ENCODE measurements at regions not wholly inside any gene's neighbourhood (a gene's known extent, or its start where the extent isn't known, plus 50 kb on each side); places are given as distances from the start of the nearest gene placed in this dataset.
"Not testable (repeated sequence)": the region's sequence is repeated elsewhere in the genome, so short reads cannot be mapped to it uniquely, and the experiment has no call there.

DNA sequence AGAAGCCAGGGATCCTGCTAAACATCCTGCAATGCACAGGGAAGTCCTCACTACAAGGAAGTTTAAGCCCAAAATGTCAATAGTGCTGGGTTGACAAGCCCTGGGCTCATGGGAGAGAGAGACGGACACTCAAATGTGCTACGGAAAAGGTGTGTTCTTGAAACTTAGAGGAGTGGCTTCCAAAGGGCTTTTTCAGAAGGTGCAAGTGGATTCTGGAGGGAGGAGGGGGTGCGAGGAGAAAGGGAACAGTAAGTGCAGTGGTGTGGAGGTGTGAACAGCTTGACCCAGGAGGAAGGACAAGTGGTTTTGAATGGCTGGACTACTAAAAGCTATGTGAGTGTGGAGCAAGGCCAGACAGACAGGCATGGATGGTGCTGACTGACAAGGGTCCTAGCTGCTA is 50.4 kb upstream of the CECR2 start:
- DNase-seq = no peak

DNA sequence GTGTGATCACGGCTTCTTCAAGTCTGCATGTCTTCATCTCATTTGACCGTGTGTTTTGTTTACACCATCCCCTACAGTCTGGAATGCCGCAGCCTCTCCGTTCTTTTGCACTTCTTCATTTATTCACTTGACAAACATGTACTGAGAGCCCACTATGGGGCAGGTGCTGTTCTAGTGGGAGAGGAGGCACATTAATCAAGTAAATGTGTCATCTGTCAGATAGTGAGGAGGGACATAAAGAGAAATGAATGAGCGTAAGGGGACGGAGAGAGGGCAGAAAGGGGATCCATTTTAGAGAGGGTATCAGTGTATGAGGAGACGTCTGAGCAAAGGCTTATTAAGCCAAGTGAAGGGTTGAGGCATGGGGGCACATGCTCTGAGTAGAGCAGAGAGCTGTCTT is 54.0 kb upstream of the CECR2 start:
- no peak for DNase-seq

DNA sequence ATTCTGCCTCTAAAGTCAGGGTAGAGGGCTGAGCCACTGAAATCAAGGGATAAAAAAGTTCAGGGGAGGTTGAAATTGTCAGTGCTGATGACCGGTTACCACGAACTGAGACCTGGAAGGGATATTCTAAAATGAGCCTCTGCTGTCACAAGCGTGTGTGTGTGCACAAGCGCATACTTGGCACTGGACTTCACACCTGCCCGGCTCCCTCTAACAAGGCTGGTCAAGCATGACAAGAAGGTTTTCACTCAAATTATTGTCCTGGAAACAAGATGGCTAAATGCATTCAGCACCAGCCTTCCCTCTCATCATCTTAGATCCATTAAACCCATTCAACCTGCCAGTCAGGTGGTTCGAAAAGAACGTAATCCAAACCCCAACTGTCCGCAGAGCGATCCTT is 54.8 kb upstream of the CECR2 start:
- DNase-seq = no peak

DNA sequence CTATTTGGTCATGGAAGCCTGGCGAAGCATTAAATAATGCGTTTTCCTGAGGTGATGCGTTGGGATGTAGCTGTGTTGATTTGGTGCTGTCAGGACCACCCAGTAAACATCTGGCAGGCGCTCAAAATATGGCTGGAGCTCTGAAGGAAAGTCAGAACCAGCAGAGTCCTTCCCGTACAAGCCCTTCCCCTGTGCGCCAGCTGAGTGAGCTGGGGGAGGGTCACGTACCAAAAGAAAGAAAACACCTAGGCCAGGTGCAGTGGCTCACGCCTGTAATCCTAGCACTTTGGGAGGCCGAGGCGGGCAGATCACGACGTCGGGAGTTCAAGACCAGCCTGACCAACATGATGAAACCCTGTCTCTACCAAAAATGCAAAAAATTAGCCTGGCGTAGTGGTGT is 55.6 kb upstream of the CECR2 start:
- DNase-seq = no peak

DNA sequence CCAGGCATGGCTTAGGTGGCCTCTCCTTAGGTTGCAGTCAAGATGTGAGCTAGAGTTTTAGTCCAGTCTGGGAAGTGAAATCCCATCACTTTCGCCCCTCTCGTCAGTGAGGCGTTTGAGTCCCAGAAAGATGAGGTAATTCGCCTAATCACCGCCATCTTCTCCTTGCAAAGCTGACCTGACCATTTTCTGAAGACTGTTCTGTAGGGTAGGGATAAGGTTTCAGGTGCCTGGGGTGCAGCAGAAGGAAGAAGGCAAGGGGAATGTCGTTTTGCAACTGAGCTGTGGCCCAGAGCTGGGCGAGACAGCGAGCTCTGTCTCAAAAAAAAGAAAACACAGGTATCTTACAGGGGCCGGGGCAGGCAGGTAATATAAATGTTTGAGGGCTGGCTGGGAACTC is 61.7 kb upstream of the CECR2 start:
- no peak for DNase-seq

DNA sequence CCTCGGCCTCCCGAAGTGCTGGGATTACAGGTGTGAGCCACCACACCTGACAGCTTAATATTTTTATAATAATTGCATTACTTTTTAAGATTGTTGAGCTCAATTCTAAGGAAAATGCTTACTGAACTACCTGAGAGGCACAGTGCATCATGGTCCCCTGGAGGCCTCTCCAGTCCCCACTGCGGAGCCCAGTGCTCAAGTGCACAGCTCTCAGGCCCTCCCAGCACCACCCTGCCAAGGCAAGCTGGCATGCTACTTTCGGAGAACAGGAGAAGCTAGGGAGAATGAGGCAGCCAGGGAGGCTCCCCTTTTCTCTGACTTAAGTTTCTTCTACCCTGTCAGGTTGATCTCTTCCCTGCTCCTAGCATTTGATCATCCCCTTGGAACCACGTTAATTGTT is 64.2 kb upstream of the CECR2 start:
- no peak for DNase-seq

DNA sequence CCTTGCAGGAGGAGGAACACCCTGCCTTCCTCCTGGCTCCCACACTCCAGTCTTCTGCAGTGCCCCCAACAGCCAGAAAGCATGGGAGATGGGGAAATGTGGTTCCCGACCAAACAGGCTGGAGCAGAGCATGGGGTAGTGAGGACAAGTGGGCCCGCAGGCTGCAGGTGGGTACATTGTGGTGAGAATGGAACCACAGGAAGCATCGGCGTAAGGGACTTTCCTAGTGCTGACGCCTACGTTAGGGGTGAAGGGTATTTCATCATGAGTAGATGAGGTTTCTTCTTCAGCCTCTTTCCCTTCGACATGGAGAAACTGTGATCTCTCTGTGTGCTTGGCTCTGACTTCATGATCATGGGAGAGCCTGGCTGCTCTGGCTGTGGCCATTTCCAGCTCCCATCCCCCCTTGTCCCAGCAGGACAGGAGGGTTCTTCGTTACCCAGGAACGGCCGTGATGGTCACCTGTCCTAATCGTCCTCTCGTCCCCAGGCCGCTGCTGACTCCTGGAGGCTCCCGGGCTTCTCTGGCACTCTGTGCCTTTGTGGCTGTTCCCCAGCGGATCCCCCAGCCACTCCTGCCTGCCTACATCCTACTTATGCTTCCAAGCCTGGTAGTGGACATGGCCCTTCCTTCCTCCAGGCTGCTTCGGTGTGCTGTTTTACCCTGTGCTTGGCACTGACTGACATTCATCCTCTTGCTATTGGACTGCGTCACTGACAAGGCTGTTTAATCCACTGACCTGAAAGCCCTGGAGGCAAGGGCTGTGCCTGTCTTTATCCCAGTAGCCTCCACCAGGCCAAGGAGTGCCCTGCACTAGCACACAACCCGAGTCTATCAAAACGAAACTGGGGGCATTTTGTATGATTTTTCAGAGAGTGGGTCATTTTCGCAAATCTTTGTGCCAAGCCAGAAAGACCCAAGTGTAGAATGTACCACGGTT is 65.2 kb upstream of the CECR2 start:
- DNase-seq = peak; percentile 57

DNA sequence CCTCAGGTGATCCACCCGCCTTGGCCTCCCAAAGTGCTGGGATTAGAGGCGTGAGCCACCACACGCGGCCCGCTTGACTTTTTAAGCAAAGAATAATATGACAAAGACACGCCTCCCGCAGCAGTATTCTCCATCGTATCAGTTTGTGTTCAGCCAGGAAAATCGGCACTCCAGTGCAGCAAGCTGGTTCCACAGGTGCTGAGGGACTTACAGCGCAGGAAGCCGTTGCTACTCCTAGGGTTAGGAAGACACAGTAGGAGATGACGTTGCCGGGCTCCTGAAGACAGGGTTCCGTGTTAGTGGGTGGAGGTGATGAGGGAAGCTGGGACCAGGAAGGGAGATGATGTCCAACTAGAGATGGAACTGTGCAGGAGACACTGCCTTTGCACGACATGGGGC is 65.8 kb upstream of the CECR2 start:
- no peak for DNase-seq

DNA sequence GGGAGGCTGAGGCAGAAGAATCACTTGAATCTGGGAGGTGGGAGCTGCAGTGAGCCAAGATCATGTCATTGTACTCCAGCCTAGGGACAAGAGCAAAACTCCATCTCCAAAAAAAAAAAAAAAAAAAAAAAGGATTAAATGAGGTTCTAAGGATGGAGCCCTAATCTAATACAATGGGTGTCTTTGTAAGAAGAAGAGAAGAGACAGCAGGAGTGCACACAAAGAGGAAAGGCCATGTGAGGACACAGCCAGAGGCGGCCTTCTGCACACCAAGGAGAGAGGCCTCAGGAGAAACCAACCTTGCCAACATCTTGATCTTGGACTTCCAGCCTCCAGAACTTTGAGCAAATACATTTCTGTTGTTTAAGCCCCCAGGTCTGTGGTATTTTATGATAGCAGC is 66.6 kb upstream of the CECR2 start:
- DNase-seq = no peak

DNA sequence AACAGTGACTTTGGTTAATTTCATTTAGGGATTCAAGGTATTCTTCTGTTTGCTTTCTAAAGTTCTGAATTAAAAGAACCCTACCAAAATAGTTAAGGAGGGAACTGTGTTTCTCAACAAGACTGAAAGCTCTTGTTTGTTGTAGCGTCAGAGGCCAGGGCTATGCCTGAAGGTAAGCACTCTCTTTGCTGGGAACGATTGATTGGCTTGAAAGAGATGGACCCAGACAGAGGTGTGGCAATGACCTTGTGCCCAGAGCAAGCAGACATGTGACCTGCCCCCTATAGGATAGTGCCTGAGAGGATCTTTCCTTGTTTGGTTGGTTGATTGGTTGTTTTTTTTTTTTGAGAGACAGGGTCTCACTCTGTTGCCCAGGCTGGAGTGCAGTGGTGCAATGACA is 68.3 kb upstream of the CECR2 start:
- no peak for DNase-seq

DNA sequence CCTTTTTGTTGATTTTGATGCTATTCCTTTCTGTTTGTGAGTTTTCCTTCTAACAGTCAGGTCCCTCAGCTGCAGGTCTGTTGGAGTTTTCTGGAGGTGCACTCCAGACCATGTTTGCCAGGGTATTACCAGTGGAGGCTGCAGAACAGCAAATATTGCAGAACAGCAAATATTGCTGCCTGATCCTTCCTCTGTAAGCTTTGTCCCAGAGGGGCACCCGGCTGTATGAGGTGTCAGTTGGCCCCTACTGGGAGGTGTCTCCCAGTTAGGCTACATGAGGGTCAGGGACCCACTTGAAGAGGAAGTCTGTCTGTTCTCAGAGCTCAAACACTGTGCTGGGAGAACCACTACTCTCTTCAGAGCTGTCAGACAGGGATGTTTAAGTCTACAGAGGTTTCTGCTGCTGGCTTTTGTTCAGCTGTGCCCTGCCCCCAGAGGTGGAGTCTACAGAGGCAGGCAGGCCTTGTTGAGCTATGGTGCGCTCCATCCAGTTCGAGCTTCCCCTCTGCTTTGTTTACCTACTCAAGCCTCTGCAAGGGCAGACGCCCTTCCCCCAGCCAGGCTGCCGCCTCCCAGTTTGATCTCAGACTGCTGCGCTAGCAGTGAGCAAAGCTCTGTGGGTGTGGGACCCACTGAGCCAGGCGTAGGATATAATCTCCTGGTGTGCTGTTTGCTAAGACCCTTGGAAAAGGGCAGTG is 70.3 kb upstream of the CECR2 start:
- not testable (repeated sequence) for DNase-seq

DNA sequence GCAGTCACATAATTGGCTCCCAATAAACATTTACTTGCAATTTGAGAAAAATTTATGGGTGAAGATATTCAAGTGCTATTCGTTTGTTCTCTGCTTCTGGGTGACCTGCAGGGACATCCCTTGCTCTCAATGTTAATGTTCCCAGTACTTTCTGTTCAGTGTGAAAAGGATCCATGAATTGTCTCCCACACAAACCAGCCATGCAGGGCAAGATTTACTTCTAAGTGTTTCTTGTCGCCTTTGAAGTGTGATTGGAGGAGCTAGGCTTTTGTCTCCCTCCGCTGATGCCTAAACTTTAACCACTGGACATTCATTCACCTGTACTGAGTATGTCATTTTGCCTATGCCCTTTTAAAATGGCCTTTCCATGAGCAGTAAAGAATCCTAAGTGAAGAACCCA is 66.4 kb upstream of the ADA2 start:
- no peak for DNase-seq

DNA sequence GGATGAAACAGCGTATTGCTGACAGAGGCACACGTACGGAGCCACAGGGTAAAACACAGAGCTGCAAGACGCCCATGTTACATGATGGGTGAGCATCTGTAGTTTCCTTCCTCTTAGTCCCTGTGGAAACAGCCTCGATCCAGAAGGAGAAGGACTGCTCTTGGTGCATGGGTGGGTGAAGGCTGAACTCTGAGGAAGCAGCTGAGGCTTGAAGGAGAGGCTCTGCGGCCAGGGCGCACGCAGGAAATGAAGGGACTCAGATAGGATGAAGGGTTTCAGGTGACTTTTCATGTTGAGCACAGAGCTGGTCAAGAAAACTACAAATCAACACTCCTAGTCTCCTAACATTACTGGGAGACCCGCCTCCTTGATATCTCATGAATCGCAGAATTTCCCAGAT is 65.7 kb upstream of the ADA2 start:
- no peak for DNase-seq

DNA sequence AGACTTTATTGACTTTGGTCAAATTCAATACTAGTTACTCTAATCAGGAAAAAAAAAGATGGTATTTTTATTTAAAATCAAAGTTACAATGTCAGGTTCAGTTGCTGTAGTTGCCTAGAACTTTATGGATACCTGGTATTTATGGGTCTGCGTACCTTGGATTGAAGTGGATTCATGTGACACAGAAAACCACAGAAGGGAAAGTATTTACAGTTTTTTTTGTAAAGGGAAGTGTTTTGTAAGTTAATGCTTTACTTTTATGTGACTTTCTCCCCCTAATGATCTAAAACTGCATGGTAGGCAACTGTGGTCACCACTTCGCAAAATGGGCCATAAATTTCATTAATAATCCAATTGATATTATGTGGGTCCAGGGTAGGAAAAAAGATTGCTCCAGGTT is 65.2 kb upstream of the ADA2 start:
- no peak for DNase-seq

DNA sequence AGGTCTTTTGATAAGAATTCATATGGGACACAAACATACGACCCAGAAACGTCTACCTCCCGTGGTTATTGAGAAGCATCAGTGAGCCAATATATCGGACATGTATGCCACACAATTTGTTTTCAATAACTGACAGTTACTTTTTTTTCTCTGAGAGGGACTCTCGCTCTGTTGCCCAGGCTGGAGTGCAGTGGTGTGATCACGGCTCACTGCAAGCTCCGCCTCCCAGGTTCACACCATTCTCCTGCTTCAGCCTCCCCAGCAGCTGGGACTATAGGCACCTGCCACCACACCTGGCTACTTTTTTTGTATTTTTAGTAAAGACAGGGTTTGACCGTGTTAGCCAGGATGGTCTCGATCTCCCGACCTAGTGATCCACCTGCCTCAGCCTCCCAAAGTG is 64.6 kb upstream of the ADA2 start:
- DNase-seq = not testable (repeated sequence)

DNA sequence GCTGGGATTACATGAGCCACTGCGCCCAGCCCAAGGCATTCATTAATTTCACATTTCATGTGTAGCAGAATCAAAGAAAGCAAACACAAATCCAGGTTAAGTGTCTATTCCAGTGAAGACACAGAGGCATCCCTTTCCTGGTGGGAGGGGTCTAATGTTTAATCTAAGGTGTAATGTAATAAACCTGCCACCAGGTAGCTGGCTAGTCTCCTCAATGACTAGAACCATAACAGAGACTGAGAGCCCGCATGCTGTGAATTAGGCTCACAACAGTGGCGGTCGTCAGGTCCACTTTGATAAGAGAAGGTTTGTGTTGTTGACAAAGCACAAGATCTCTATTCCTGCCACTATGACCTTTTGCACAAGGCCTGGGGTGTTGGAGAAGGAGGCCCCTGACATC is 64.2 kb upstream of the ADA2 start:
- DNase-seq = no peak

DNA sequence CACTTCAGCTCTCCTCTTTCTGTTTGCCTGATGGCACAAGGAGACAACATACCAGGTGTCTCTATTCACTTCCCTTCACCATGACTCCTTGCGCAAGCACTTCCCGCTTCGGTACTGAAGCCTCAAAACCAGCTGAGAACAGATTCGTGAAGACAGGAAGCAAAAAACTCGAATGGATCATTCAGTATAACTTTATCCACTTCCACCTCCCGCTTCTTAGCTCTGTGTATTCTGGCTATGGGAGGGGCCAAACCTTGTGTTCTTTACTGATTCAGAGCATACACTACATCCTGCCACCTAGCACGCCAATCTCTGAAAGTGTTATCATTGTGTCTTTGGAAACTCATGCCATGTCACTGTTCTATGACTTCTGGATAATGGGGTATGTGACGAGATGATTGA is 62.2 kb upstream of the ADA2 start:
- DNase-seq = peak; percentile 25

DNA sequence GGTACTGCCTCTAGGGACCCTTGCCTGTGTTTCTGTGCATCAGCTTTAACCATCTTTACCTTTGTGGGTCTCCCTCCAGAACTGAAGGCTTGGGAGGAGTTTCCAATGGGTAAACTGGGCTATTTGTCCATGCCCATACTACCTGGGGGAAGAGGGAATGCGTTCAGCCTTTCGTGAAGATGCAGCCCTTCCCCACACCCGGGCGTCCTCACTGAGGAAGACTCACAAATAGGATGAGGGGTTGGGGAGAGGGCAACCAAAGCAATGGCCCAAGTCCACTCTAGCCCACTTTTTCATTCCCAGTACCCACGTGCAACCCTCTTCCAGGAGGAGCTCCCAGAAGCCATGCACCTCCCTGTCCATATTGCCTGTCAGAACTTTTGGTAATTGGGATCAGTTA is 61.8 kb upstream of the ADA2 start:
- DNase-seq = no peak

DNA sequence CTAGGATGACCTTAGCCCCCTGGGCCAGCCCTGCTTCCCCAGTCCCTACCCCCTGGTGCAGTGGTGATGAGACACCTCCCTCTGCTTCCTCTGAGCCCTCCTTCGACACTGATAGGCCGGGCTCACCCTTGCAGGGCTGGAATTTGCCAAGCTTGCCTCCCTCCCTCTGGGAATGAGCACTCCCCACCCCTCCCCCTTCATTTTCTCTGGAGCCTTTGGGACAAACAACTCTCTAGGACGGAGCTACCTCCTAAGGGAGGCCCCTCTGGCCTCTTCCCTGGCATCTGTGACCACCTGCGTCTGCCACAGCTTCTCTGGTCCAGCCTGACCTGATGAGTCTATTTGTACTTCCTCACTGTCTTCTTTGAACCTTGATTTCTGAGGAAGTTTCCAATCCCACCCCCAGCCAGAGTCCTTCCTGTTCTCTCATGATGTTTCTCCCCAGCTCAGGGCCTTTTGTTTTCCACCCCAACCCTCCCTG is 53.3 kb upstream of the ADA2 start:
- no peak for DNase-seq

DNA sequence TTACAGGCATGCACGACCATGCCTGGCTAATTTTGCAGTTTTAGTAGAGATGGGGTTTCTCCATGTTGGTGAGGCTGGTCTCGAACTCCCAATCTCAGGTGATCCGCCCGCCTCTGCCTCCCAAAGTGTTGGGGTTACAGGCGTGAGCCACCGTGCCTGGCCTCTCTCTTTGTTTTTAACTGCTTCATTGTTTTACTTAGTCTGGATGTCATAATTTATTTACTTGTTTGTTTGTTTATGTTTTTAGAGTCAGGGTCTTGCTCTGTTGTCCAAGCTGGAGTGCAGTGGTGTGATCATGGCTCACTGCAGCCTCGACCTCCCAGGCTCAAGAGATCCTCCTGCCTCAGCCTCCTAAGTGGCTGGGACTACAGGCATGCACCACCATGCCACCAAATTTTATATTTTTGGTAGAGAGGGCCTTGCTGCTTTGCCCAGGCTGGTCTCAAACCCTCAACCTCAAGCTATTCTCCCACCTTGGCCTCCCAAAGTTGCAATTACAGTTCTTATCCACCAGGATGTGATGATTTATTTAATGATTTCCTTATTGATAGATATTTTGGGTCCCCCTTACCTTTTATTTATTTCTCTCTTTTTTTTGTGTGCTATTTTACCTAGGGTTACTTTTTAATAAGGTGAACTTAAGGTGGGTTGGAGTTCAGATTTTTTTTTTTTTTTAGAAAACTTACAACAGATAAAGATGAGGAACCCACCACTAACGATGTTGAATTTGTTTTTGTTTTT is 52.6 kb upstream of the ADA2 start:
- no peak for DNase-seq

DNA sequence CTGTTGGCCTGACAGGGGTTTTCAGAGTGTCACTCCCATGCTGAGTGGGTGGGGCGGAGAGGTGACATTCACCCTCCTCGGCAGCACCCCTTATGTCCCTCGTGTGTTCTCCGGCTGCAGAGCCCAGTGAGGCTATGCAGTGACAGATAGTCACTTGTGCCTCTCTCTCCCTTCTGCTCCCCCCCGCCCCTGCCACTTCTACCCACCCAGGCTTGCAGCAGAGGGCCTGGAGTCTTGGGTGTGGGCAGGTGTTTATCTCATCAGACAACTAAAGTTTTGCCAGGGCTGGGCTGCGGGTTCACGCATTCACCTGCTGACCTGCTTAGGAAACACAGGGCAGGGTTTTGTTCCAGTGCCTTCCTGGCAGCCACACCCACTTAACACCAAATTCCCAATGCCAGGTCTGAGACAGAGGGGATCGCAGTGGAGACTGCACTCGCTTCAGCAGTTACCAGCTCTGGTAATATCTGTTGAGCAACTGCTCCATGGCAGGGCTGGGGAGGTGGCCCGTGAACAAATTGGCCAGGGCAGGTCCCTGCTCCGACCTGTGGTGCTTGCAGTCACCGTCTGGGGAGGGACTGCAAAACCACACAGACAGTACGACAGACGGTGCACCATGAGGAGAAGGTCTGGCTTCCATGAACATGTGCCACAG is 50.5 kb upstream of the ADA2 start:
- DNase-seq = no peak

DNA sequence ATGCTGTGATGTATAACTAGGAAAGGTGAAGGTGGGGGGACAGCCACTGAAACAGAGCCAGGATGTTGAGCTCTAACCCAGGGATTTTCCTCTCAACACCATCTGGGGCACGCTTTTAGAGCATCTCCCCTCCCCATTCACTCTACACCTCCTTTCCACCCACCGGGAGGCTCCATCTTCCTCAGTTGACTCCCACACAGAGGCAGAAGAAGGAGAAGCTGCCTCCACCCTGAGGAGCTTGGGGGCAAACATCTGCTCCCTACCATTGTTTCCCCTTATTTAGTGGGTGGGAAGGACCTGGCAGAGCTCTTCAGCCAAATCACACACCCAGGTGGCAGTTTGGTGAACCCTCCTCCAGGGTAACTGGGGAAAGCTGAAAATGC is 50.0 kb upstream of the ADA2 start:
- no peak for DNase-seq

Data from CD4-positive, alpha-beta T cell treated with Interleukin-15 for 1 hour (primary cell).